ENCODE measurements at regions not wholly inside any gene's neighbourhood (a gene's known extent, or its start where the extent isn't known, plus 50 kb on each side); places are given as distances from the start of the nearest gene placed in this dataset.

- Histone ChIP-seq H3K27me3 (ENCODE audit: insufficient read depth) (no peaks in the 10 kb centered on the region), H3K36me3 (replicated peaks in 1 of 2; ENCODE audit: control insufficient read depth in 1 of 2, insufficient read depth in 2 of 2, low read length in 1 of 2) (no peaks in the 10 kb centered on the region), H3K4me2 (no peak overlapping the region), H3K79me2 (ENCODE audit: insufficient read depth) (no peaks in the 10 kb centered on the region), H3K9me3 (no peaks in the 10 kb centered on the region), H4K20me1 (ENCODE audit: insufficient read depth) (no peaks in the 10 kb centered on the region), H2AFZ (ENCODE audit: low read depth) (no peak overlapping the region), H3K27ac (ENCODE audit: low read depth in 2 of 2, low read length in 1 of 2) (no peak overlapping the region), H3K4me1 (ENCODE audit: control insufficient read depth in 1 of 2, insufficient read depth in 2 of 2, low read depth in 1 of 2, low read length in 1 of 2) (no peaks in the 10 kb centered on the region), H3K9ac (no peak overlapping the region), H3F3A (replicated peaks; ENCODE audit: insufficient read depth) (no peaks in the 10 kb centered on the region), H3K4me3 (ENCODE audit: low read depth in 2 of 2, low read length in 1 of 2) (no peak overlapping the region), H3K9me2 (no peaks in the 10 kb centered on the region)
- TF ChIP-seq JUND (IDR thresholded peaks at IDR 0.05) (no peak), GATA2 (CRISPR knock-in tag; IDR thresholded peaks at IDR 0.05) (no peak), MEF2A (IDR thresholded peaks at IDR 0.05; ENCODE audit: borderline replicate concordance, low read depth) (no peak), MAX (IDR thresholded peaks at IDR 0.05; ENCODE audit: low read depth) (no peak), CHD2 (IDR thresholded peaks at IDR 0.05; ENCODE audit: low read length, partially characterized antibody) (no peak), USF2 (IDR thresholded peaks at IDR 0.05; ENCODE audit: borderline replicate concordance, low read depth, low read length) (no peak), PBX3 (IDR thresholded peaks at IDR 0.05) (no peak), ELF1 (IDR thresholded peaks at IDR 0.05) (no peak), TAF1 (IDR thresholded peaks at IDR 0.05; ENCODE audit: borderline replicate concordance, low read depth, low read length) (no peak), USF1 (IDR thresholded peaks at IDR 0.05; ENCODE audit: borderline replicate concordance, low read depth) (no peak), CTCF (IDR thresholded peaks at IDR 0.05) (no peak), TCF12 (IDR thresholded peaks at IDR 0.05) (no peak), ZBTB33 (IDR thresholded peaks at IDR 0.05; ENCODE audit: borderline replicate concordance, low read depth) (no peak), EP300 (IDR thresholded peaks at IDR 0.05; ENCODE audit: borderline replicate concordance in 1 of 2, low read depth in 1 of 2, low read length in 1 of 2) (no peak), NRF1 (IDR thresholded peaks at IDR 0.05; ENCODE audit: low read depth, low read length) (no peak), RFX5 (IDR thresholded peaks at IDR 0.05; ENCODE audit: low read length) (no peak), RAD21 (IDR thresholded peaks at IDR 0.05; ENCODE audit: low read length) (no peak), SIN3A (IDR thresholded peaks at IDR 0.05; ENCODE audit: borderline replicate concordance, low read depth, low read length) (no peak), MXI1 (IDR thresholded peaks at IDR 0.05; ENCODE audit: low read depth, low read length) (no peak), GABPA (IDR thresholded peaks at IDR 0.05; ENCODE audit: low read depth) (no peak)
- POLR2A ChIA-PET, result no interaction called here
- no peak for DNase-seq
- 45% methylated on average over 3 of the region's 4 CpGs for WGBS (ENCODE audit: low lambda C conversion rate)
- CTCF ChIA-PET, result interaction anchor here (1.1 to 2.4 kb wide), 6 partner anchors 10 to 1018 kb away, joined by 3 to 7 read pairs (median 4); no protein-coding TSS in a partner anchor
Observed at GRCh38 chr7:26583094-26583648, 281.2 kb downstream of the SKAP2 start.

Measured in SK-N-SH (cell line).